GM19395 (cell line): ENCODE measurements at regions not wholly inside any gene's neighbourhood (a gene's known extent, or its start where the extent isn't known, plus 50 kb on each side); places are given as distances from the start of the nearest gene placed in this dataset.

Experiments used
- ATAC-seq: cut with Tn5 transposase; IDR thresholded peaks from one replicate; pipeline ENCODE4 v1.9.1; 2021; ENCODE audit warnings: mild to moderate bottlenecking, moderate library complexity; ENCODE audit not compliant: unreplicated experiment

DNA sequence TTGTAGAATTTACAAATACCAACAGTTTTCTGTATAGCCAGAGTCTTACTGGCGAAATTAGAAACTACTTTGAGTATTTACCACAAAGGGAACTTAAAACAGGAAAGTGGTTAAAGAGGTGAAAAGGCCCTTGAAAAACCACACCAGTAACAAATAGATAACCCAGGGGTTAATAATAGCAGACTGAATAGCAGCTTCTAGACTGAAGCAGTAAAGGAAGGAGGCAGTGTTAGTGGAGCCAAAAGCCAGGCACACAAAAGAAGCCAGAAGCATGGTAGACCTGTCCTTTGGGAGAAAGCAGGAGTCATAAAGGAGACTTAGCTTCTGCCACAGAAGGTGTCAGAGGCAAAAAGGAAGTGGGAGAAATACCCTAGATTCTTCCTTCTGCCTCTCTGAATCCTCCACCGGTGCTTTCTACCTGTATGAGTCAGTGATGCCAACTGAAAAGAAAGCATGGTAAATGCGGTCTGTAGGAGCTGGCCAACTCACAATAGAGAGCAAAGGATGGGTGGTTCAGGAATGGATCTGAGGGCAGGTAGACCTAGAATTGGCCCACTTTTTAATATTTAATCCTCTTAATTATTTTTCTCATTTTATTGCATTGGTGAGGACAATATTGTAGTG lies 97.3 kb downstream of the ARL6IP6 start:
- no peak for ATAC-seq

DNA sequence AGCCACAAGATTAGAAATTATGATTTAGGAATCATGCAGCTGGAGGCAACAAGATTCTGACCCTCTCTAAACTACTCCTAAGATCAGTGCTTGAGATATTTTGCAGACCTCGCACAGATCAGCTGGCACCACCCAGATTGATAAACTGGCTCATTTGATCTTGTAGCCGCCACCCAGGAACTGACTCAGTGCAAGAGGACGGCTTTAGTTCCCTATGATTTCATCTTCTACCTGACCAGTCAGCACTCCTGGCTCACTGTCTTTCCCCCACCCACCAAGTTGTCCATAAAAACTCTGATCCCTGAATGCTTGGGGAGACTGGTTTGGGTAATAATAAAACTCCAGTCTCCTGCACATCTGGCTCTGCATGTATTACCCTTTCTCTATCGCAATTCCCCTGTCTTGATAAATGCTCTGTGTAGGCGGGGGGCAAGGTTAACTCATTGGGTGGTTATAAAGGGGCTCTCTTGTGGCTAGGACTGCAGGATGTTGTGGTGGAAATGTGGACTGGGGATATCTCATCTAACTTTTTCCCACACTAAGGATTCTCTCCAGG lies 96.1 kb downstream of the ARL6IP6 start:
- no peak for ATAC-seq

- ATAC-seq: no peak
These were observed 94.9 kb downstream of the ARL6IP6 start for GRCh38 chr2:152813351-152813750.
